ENCODE measurements at regions not wholly inside any gene's neighbourhood (a gene's known extent, or its start where the extent isn't known, plus 50 kb on each side); places are given as distances from the start of the nearest gene placed in this dataset.

- intact Hi-C loops (cut with DNase I), result no loop called here
These were observed 74.6 kb upstream of the LAPTM4A start for GRCh38 chr2:20126040-20126439.

GRCh38 chr2:20125616-20126015 lies 74.2 kb upstream of the LAPTM4A start:
- intact Hi-C loops (cut with DNase I), result no loop called here
- H3K4me1 ChIP-seq, result peaks cover 0 to 34% (median 12%) of the 10 kb centered on the region in 4 donors
- DNase-seq (no peak), ATAC-seq (no peak)
- WGBS (ENCODE audit: insufficient coverage, low coverage, low lambda C conversion rate, missing lambda C conversion rate), result 88% methylated on average over 3 of the region's 3 CpGs
- no peaks in the 10 kb centered on the region for H3K36me3 ChIP-seq
- TF ChIP-seq CTCF (IDR thresholded peaks at IDR 0.05) (no peak), POLR2A (IDR thresholded peaks at IDR 0.05) (no peak)
- no peaks in the 10 kb centered on the region for H3K9me3 ChIP-seq
- no peak overlapping the region for H3K4me3 ChIP-seq
- H3K27ac ChIP-seq, result no peak overlapping the region
- H3K27me3 ChIP-seq, result no peaks in the 10 kb centered on the region

More at GRCh38 chr2:20126040-20126439, 74.6 kb upstream of the LAPTM4A start:
- TF ChIP-seq CTCF (IDR thresholded peaks at IDR 0.05), result no peak
- TF ChIP-seq POLR2A (IDR thresholded peaks at IDR 0.05), result no peak
- DNase-seq, result no peak
- no peaks in the 10 kb centered on the region for H3K36me3 ChIP-seq
- ATAC-seq, result no peak
- no peaks in the 10 kb centered on the region for H3K9me3 ChIP-seq
- no peaks in the 10 kb centered on the region for H3K27me3 ChIP-seq
- H3K4me3 ChIP-seq, result no peak overlapping the region
- WGBS (ENCODE audit: insufficient coverage, low coverage, low lambda C conversion rate, missing lambda C conversion rate), result 67% methylated on average over 2 of the region's 3 CpGs
- peaks cover 0 to 34% (median 14%) of the 10 kb centered on the region in 4 donors for H3K4me1 ChIP-seq
- H3K27ac ChIP-seq, result no peak overlapping the region

- Histone ChIP-seq H3K27me3 (no peaks in the 10 kb centered on the region), H3K4me3 (no peak overlapping the region), H3K36me3 (no peaks in the 10 kb centered on the region), H3K4me1 (peaks cover 0 to 30% (median 9%) of the 10 kb centered on the region in 4 donors), H3K9me3 (no peaks in the 10 kb centered on the region), H3K27ac (no peak overlapping the region)
- intact Hi-C loops (cut with DNase I), result no loop called here
- no peak for TF ChIP-seq POLR2A (IDR thresholded peaks at IDR 0.05)
- no peak for TF ChIP-seq CTCF (IDR thresholded peaks at IDR 0.05)
- DNase-seq, result no peak
- 80% methylated on average over 3 of the region's 6 CpGs for WGBS (ENCODE audit: insufficient coverage, low coverage, low lambda C conversion rate, missing lambda C conversion rate)
- ATAC-seq, result no peak
These were observed 73.7 kb upstream of the LAPTM4A start for GRCh38 chr2:20125164-20125563.

GRCh38 chr2:20123871-20124594 lies 72.6 kb upstream of the LAPTM4A start:
- DNase-seq (no peak), ATAC-seq (no peak)
- Histone ChIP-seq H3K4me1 (peaks cover 0 to 22% (median 5%) of the 10 kb centered on the region in 4 donors), H3K27ac (no peak overlapping the region), H3K36me3 (no peaks in the 10 kb centered on the region), H3K4me3 (no peak overlapping the region), H3K9me3 (no peaks in the 10 kb centered on the region), H3K27me3 (no peaks in the 10 kb centered on the region)
- intact Hi-C loops (cut with DNase I), result no loop called here
- WGBS (ENCODE audit: insufficient coverage, low coverage, low lambda C conversion rate, missing lambda C conversion rate), result 100% methylated on average over 1 of the region's 4 CpGs
- no peak for TF ChIP-seq POLR2A (IDR thresholded peaks at IDR 0.05)
- no peak for TF ChIP-seq CTCF (IDR thresholded peaks at IDR 0.05)
